SK-N-SH (cell line): ENCODE measurements at regions not wholly inside any gene's neighbourhood (a gene's known extent, or its start where the extent isn't known, plus 50 kb on each side); places are given as distances from the start of the nearest gene placed in this dataset.

Source experiments
- CHD2 ChIP-seq: fragments of 150-350 bp; IDR thresholded peaks from 2 replicates; pipeline ENCODE4 v1.6.1; 2018; ENCODE audit warnings: low read length; ENCODE audit not compliant: partially characterized antibody
- CTCF ChIP-seq: fragments of 200-600 bp; sonication (generic); IDR thresholded peaks from 2 replicates; pipeline ENCODE4 v1.6.1; 2017; ENCODE audit warnings: antibody characterized with exemption, mild to moderate bottlenecking, moderate library complexity
- EP300 ChIP-seq, 2 experiments: IDR thresholded peaks; 2 replicates each; pipeline versions ENCODE4 v1.4.0 to v1.6.1; 2012; ENCODE audit warnings: borderline replicate concordance in 1 of 2, low read depth in 1 of 2, low read length in 1 of 2
- FOXJ3 ChIP-seq: sonication (generic); formaldehyde crosslinking; IDR thresholded peaks from 2 replicates; pipeline ENCODE4 v1.5.1; 2020; ENCODE audit warnings: mild to moderate bottlenecking, missing genetic modification reagents
- FOXM1 ChIP-seq: IDR thresholded peaks from 2 replicates; pipeline ENCODE4 v1.4.0; 2012; ENCODE audit warnings: low read depth, mild to moderate bottlenecking
- JUND ChIP-seq: IDR thresholded peaks from 2 replicates; pipeline ENCODE4 v1.4.0; 2012
- POLR2AphosphoS5 ChIP-seq: IDR thresholded peaks from 2 replicates; pipeline ENCODE4 v1.6.1; 2012; ENCODE audit warnings: low read depth, low read length
- TAF1 ChIP-seq: IDR thresholded peaks from 2 replicates; pipeline ENCODE4 v1.6.1; 2012; ENCODE audit warnings: low read depth, mild to moderate bottlenecking, low read length, moderate library complexity, borderline replicate concordance
- TCF12 ChIP-seq: IDR thresholded peaks from 2 replicates; pipeline ENCODE4 v1.4.0; 2012
- YY1 ChIP-seq: IDR thresholded peaks from 2 replicates; pipeline ENCODE4 v1.4.0; 2012; ENCODE audit warnings: low read depth, mild to moderate bottlenecking
- TF ChIP-seq, protein P1 (sequence below): IDR thresholded peaks from 2 replicates; pipeline ENCODE4 v1.6.1; 2012; ENCODE audit warnings: mild to moderate bottlenecking, low read depth, low read length, moderate library complexity

DNA sequence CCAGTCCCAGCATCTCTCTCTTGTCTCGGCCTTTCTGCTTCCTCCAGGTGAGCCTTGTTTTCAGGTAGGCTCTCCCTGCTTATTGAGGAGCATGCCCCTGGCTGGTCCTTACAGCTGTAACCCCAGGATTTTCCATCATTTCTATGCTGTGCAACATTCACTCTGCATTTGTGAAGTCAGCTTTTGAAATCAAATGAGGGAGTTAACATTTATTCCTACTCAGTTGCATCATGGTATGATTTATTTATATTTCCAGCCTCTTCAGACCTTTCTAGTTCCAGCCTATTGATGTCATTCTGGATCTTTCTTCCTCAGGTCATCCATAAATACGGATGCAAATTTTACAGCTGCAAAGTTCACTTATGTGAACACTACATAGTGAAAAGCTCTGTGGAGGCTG lies 755.6 kb downstream of the TYW1 start:
- TF ChIP-seq JUND = no peak
- TF ChIP-seq CHD2 = no peak
- TF ChIP-seq CTCF = no peak
- TF ChIP-seq, protein P1, sequence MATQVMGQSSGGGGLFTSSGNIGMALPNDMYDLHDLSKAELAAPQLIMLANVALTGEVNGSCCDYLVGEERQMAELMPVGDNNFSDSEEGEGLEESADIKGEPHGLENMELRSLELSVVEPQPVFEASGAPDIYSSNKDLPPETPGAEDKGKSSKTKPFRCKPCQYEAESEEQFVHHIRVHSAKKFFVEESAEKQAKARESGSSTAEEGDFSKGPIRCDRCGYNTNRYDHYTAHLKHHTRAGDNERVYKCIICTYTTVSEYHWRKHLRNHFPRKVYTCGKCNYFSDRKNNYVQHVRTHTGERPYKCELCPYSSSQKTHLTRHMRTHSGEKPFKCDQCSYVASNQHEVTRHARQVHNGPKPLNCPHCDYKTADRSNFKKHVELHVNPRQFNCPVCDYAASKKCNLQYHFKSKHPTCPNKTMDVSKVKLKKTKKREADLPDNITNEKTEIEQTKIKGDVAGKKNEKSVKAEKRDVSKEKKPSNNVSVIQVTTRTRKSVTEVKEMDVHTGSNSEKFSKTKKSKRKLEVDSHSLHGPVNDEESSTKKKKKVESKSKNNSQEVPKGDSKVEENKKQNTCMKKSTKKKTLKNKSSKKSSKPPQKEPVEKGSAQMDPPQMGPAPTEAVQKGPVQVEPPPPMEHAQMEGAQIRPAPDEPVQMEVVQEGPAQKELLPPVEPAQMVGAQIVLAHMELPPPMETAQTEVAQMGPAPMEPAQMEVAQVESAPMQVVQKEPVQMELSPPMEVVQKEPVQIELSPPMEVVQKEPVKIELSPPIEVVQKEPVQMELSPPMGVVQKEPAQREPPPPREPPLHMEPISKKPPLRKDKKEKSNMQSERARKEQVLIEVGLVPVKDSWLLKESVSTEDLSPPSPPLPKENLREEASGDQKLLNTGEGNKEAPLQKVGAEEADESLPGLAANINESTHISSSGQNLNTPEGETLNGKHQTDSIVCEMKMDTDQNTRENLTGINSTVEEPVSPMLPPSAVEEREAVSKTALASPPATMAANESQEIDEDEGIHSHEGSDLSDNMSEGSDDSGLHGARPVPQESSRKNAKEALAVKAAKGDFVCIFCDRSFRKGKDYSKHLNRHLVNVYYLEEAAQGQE = no peak
- TF ChIP-seq FOXM1 = no peak
- no peak for TF ChIP-seq TAF1
- TF ChIP-seq YY1 = no peak
- no peak for TF ChIP-seq POLR2AphosphoS5
- TF ChIP-seq FOXJ3 = no peak
- no peak for TF ChIP-seq TCF12
- no peak for TF ChIP-seq EP300 (IDR thresholded peaks at IDR 0.05; ENCODE audit: borderline replicate concordance in 1 of 2, low read depth in 1 of 2, low read length in 1 of 2)
